ENCODE measurements at regions not wholly inside any gene's neighbourhood (a gene's known extent, or its start where the extent isn't known, plus 50 kb on each side); places are given as distances from the start of the nearest gene placed in this dataset.

DNA sequence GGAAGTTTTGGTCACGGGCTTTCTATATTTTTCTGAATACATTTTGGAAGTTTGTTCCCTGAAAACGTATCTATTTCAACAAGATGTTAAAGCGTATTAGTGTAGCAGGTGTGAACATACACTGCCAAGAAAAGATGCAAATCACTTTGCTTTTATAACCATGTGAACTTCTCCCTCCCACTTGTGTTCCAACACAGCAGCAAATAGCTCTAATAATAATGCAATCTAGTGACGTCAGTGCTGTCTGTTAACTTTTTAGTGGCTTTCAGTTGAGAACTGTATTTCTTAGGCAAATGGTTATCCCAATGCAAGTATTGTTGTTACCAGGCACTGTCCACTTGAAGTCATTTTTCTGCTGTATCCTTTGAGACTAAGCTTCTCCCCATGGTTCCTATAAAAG lies 188.4 kb upstream of the IGFBP3 start:
- TF ChIP-seq, protein P1, sequence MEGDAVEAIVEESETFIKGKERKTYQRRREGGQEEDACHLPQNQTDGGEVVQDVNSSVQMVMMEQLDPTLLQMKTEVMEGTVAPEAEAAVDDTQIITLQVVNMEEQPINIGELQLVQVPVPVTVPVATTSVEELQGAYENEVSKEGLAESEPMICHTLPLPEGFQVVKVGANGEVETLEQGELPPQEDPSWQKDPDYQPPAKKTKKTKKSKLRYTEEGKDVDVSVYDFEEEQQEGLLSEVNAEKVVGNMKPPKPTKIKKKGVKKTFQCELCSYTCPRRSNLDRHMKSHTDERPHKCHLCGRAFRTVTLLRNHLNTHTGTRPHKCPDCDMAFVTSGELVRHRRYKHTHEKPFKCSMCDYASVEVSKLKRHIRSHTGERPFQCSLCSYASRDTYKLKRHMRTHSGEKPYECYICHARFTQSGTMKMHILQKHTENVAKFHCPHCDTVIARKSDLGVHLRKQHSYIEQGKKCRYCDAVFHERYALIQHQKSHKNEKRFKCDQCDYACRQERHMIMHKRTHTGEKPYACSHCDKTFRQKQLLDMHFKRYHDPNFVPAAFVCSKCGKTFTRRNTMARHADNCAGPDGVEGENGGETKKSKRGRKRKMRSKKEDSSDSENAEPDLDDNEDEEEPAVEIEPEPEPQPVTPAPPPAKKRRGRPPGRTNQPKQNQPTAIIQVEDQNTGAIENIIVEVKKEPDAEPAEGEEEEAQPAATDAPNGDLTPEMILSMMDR (IDR thresholded peaks at IDR 0.05) = no peak
- Histone ChIP-seq H3K4me1 (no peaks in the 10 kb centered on the region), H3K27ac (no peak overlapping the region), H3K9me3 (no peaks in the 10 kb centered on the region), H3K4me3 (no peak overlapping the region), H3K27me3 (peaks cover 0 to 4% (median 0%) of the 10 kb centered on the region in 4 donors), H3K36me3 (no peaks in the 10 kb centered on the region)
- FAIRE-seq = no peak
- no peak for ATAC-seq
- intact Hi-C loops (cut with DNase I) = no loop called here
- 42 to 66% methylated on average over 4 of the region's 4 CpGs for WGBS, 2 donors
- no peak for DNase-seq

DNA sequence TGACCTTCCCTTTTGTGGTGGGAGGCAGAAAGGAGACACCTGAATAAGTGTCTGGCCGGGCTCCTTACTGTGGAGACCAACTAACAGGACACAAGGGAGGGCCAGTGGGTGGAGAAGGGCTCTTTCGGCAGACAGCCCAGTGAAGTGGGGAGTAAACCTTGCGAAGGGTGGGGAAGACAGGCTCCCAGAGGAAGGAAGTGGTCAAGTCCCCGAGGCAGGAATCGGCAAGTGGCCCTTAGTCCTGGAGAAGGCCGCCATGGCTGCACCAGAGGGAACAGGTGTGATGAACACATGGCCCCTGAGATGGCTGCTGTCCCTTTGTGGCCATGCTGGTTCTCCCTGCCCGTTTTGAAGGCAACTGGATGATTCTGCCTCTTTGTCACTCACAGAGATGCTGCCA lies 187.2 kb upstream of the IGFBP3 start:
- 68 to 82% methylated on average over 7 of the region's 7 CpGs for WGBS, 2 donors
- Histone ChIP-seq H3K36me3 (no peaks in the 10 kb centered on the region), H3K4me3 (no peak overlapping the region), H3K27me3 (peaks cover 0 to 4% (median 0%) of the 10 kb centered on the region in 4 donors), H3K4me1 (no peaks in the 10 kb centered on the region), H3K9me3 (no peaks in the 10 kb centered on the region), H3K27ac (no peak overlapping the region)
- TF ChIP-seq, protein P1 (IDR thresholded peaks at IDR 0.05) = no peak
- FAIRE-seq = no peak
- no peak for DNase-seq
- no peak for ATAC-seq
- intact Hi-C loops (cut with DNase I) = no loop called here

DNA sequence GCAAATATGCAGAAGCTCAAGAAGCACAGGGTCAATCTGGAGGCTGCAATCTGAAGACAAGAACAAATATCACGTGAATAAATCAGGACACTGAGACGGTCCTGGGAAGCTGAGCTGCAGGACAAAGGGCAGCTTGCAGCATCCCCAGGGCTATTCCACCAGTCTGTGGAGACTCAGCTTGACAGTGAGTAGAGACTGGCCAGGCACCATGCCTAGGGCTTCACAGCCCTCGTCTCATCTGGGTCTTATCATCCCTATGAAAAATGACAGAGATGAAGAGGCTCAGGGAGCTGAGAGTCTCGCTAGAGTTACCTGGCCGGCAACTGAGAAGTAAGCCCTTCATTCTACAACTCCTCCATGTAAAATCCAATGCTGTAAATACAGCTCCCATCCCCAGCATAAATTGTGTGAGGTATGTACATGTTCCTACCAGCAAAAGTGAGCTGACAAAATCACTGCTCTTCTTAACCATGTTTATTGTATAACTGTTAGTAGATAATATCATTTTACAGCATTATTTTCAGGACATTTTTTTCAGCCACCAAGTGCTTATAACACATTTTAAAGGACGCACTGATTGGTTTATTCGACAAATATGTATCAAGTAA lies 186.6 kb upstream of the IGFBP3 start:
- no peak overlapping the region for H3K27ac ChIP-seq
- 49 to 58% methylated on average over 7 of the region's 7 CpGs for WGBS, 2 donors
- TF ChIP-seq, protein P1 (IDR thresholded peaks at IDR 0.05) = no peak
- intact Hi-C loops (cut with DNase I) = no loop called here
- H3K4me3 ChIP-seq = no peak overlapping the region
- H3K27me3 ChIP-seq = peaks cover 0 to 4% (median 0%) of the 10 kb centered on the region in 4 donors
- FAIRE-seq = no peak
- no peaks in the 10 kb centered on the region for H3K36me3 ChIP-seq
- no peaks in the 10 kb centered on the region for H3K4me1 ChIP-seq
- H3K9me3 ChIP-seq = no peaks in the 10 kb centered on the region
- no peak for ATAC-seq
- DNase-seq = no peak

DNA sequence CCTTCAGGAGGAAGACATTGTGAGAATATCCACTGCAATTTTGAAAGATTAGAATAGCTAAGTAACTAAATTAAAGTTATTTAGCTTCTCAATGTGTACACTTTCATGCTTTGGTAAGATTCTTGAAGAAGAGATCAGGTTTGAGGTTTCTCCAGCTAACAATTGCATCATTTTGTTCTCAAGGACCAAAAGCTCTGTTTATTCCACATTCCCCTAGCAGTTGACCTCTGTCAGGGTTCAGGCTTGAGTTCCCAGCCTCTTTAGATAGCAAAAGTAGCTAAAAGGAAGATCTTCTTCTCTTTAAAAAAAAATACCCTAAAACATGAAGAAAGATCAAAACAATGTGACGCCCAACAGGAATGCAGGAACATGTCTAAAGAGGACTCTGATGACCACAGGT lies 179.4 kb upstream of the IGFBP3 start:
- DNase-seq (no peak), FAIRE-seq (no peak), ATAC-seq (no peak)
- intact Hi-C loops (cut with DNase I) = no loop called here
- H3K4me3 ChIP-seq = no peak overlapping the region
- TF ChIP-seq, protein P1 (IDR thresholded peaks at IDR 0.05) = no peak
- no peaks in the 10 kb centered on the region for H3K36me3 ChIP-seq
- WGBS, 2 donors = 71 to 82% methylated on average over 1 of the region's 1 CpG
- H3K4me1 ChIP-seq = no peaks in the 10 kb centered on the region
- no peaks in the 10 kb centered on the region for H3K9me3 ChIP-seq
- no peak overlapping the region for H3K27ac ChIP-seq
- H3K27me3 ChIP-seq = peaks cover 0 to 2% (median 0%) of the 10 kb centered on the region in 4 donors

DNA sequence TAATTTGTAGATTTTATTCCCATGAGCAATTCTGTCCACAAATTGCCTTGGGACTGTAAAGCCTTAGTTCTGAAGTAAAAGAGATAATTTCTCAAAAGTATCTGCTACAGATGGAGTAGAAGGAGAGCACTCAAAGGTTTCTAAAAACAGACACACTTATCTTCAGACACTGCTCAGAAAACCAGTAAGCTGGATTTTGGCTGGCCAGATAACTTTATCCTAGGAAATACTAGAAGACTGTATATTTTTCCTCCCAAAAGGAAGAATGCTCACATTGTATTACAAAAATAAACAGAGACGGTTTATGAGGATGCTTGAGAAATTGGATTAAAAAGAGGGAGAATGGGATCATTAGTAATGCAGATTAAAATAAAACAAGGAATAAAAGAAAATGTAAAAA lies 178.0 kb upstream of the IGFBP3 start:
- TF ChIP-seq, protein P1 (IDR thresholded peaks at IDR 0.05) = no peak
- 52 to 59% methylated on average over 1 of the region's 1 CpG for WGBS, 2 donors
- Histone ChIP-seq H3K4me1 (no peaks in the 10 kb centered on the region), H3K4me3 (no peak overlapping the region), H3K27me3 (no peaks in the 10 kb centered on the region), H3K9me3 (no peaks in the 10 kb centered on the region), H3K36me3 (no peaks in the 10 kb centered on the region), H3K27ac (no peak overlapping the region)
- intact Hi-C loops (cut with DNase I) = no loop called here
- FAIRE-seq = no peak
- no peak for DNase-seq
- ATAC-seq = no peak
